HG02623 (cell line): ENCODE measurements at regions not wholly inside any gene's neighbourhood (a gene's known extent, or its start where the extent isn't known, plus 50 kb on each side); places are given as distances from the start of the nearest gene placed in this dataset.

ENCODE experiments used
- ATAC-seq: cut with Tn5 transposase; IDR thresholded peaks from one replicate; pipeline ENCODE4 v1.9.1; 2021; ENCODE audit warnings: moderate library complexity; ENCODE audit not compliant: unreplicated experiment

GRCh38 chr21:21605521-21605920 lies 607.3 kb downstream of the NCAM2 start:
- no peak for ATAC-seq

GRCh38 chr21:21606041-21606440 lies 607.8 kb downstream of the NCAM2 start:
- no peak for ATAC-seq

GRCh38 chr21:21612466-21612865 lies 614.3 kb downstream of the NCAM2 start:
- no peak for ATAC-seq

- no peak for ATAC-seq
Observed at GRCh38 chr21:21614966-21615365, 616.8 kb downstream of the NCAM2 start.

- no peak for ATAC-seq
Observed at GRCh38 chr21:21622460-21623234, 624.4 kb downstream of the NCAM2 start.

GRCh38 chr21:21624674-21625073 lies 626.5 kb downstream of the NCAM2 start:
- ATAC-seq = no peak

GRCh38 chr21:21631961-21632360 lies 633.8 kb downstream of the NCAM2 start:
- no peak for ATAC-seq

GRCh38 chr21:21632926-21633325 lies 634.7 kb downstream of the NCAM2 start:
- ATAC-seq = no peak

- no peak for ATAC-seq
Observed at GRCh38 chr21:21661741-21662140, 663.5 kb downstream of the NCAM2 start.

GRCh38 chr21:21662776-21663175 lies 664.6 kb downstream of the NCAM2 start:
- ATAC-seq = no peak

GRCh38 chr21:21664871-21665270 lies 666.7 kb downstream of the NCAM2 start:
- ATAC-seq = no peak

- ATAC-seq = no peak
Observed at GRCh38 chr21:21666689-21667088, 668.5 kb downstream of the NCAM2 start.

- no peak for ATAC-seq
Observed at GRCh38 chr21:21668198-21668597, 670.0 kb downstream of the NCAM2 start.

- ATAC-seq = no peak
Observed at GRCh38 chr21:21673959-21674358, 675.8 kb downstream of the NCAM2 start.

- no peak for ATAC-seq
Observed at GRCh38 chr21:21675601-21676000, 677.4 kb downstream of the NCAM2 start.

GRCh38 chr21:21682172-21682571 lies 684.0 kb downstream of the NCAM2 start:
- ATAC-seq = no peak

- ATAC-seq = no peak
Observed at GRCh38 chr21:21688889-21689288, 690.7 kb downstream of the NCAM2 start.

- no peak for ATAC-seq
Observed at GRCh38 chr21:21690068-21690665, 692.0 kb downstream of the NCAM2 start.

GRCh38 chr21:21712748-21713520 lies 714.7 kb downstream of the NCAM2 start:
- no peak for ATAC-seq

GRCh38 chr21:21713651-21714180 lies 715.5 kb downstream of the NCAM2 start:
- ATAC-seq = no peak

GRCh38 chr21:21714426-21714825 lies 716.2 kb downstream of the NCAM2 start:
- ATAC-seq = no peak
